ENCODE measurements at regions not wholly inside any gene's neighbourhood (a gene's known extent, or its start where the extent isn't known, plus 50 kb on each side); places are given as distances from the start of the nearest gene placed in this dataset.
A peak's percentile ranks its signal among the peaks of the same experiment; 100 is the strongest.
"Not testable (repeated sequence)": the region's sequence is repeated elsewhere in the genome, so short reads cannot be mapped to it uniquely, and the experiment has no call there.

GRCh38 chr13:86870444-86870843 is 800.7 kb upstream of the SLITRK5 start:
- peak; percentile 7 for DNase-seq

GRCh38 chr13:86877441-86877840 is 793.7 kb upstream of the SLITRK5 start:
- no peak for DNase-seq

- DNase-seq = no peak
These were observed 792.4 kb upstream of the SLITRK5 start for GRCh38 chr13:86878781-86879180.

GRCh38 chr13:86881390-86881789 is 789.8 kb upstream of the SLITRK5 start:
- DNase-seq = no peak

GRCh38 chr13:86882107-86882506 is 789.1 kb upstream of the SLITRK5 start:
- no peak for DNase-seq

GRCh38 chr13:86882835-86883234 is 788.3 kb upstream of the SLITRK5 start:
- DNase-seq = no peak

GRCh38 chr13:86892330-86892729 is 778.8 kb upstream of the SLITRK5 start:
- DNase-seq = no peak

GRCh38 chr13:86900906-86901305 is 770.3 kb upstream of the SLITRK5 start:
- no peak for DNase-seq

GRCh38 chr13:86906127-86906874 is 764.9 kb upstream of the SLITRK5 start:
- DNase-seq = peak; percentile 4

- DNase-seq = no peak
These were observed 764.0 kb upstream of the SLITRK5 start for GRCh38 chr13:86907156-86907555.

GRCh38 chr13:86909318-86909717 is 761.9 kb upstream of the SLITRK5 start:
- DNase-seq = no peak

GRCh38 chr13:86914757-86915156 is 756.4 kb upstream of the SLITRK5 start:
- no peak for DNase-seq

GRCh38 chr13:86917438-86917837 is 753.7 kb upstream of the SLITRK5 start:
- not testable (repeated sequence) for DNase-seq

GRCh38 chr13:86918682-86919081 is 752.5 kb upstream of the SLITRK5 start:
- no peak for DNase-seq

- DNase-seq = no peak
These were observed 750.2 kb upstream of the SLITRK5 start for GRCh38 chr13:86920961-86921360.

- DNase-seq = no peak
These were observed 748.2 kb upstream of the SLITRK5 start for GRCh38 chr13:86922936-86923335.

- not testable (repeated sequence) for DNase-seq
These were observed 744.3 kb upstream of the SLITRK5 start for GRCh38 chr13:86926916-86927315.

GRCh38 chr13:86932776-86933334 is 738.3 kb upstream of the SLITRK5 start:
- no peak for DNase-seq

- DNase-seq = no peak
These were observed 737.5 kb upstream of the SLITRK5 start for GRCh38 chr13:86933676-86934075.

- DNase-seq = no peak
These were observed 733.9 kb upstream of the SLITRK5 start for GRCh38 chr13:86937316-86937715.

GRCh38 chr13:86945584-86945983 is 725.6 kb upstream of the SLITRK5 start:
- no peak for DNase-seq

GRCh38 chr13:86946734-86947133 is 724.4 kb upstream of the SLITRK5 start:
- DNase-seq = no peak

GRCh38 chr13:86954341-86954740 is 716.8 kb upstream of the SLITRK5 start:
- DNase-seq = no peak

GRCh38 chr13:86960876-86961275 is 710.3 kb upstream of the SLITRK5 start:
- no peak for DNase-seq
